ENCODE measurements at regions not wholly inside any gene's neighbourhood (a gene's known extent, or its start where the extent isn't known, plus 50 kb on each side); places are given as distances from the start of the nearest gene placed in this dataset.

- Histone ChIP-seq H4K20me1 (ENCODE audit: insufficient read depth, low read length) (no peaks in the 10 kb centered on the region), H3K36me3 (ENCODE audit: insufficient read depth, low read length) (no peaks in the 10 kb centered on the region), H3K4me2 (ENCODE audit: insufficient read depth, low read length) (no peak overlapping the region), H3K9me3 (ENCODE audit: low read depth, low read length) (no peaks in the 10 kb centered on the region), H3K27ac (ENCODE audit: low read depth, low read length) (no peak overlapping the region), H3K4me1 (ENCODE audit: insufficient read depth, low read length) (no peaks in the 10 kb centered on the region), H3K79me2 (ENCODE audit: insufficient read depth, low read length) (no peaks in the 10 kb centered on the region), H2AFZ (ENCODE audit: low read length) (no peak overlapping the region), H3K4me3 (ENCODE audit: insufficient read depth, low read length) (no peak overlapping the region), H3K27me3 (ENCODE audit: insufficient read depth, low read length) (no peaks in the 10 kb centered on the region)
- TF ChIP-seq, protein P1, sequence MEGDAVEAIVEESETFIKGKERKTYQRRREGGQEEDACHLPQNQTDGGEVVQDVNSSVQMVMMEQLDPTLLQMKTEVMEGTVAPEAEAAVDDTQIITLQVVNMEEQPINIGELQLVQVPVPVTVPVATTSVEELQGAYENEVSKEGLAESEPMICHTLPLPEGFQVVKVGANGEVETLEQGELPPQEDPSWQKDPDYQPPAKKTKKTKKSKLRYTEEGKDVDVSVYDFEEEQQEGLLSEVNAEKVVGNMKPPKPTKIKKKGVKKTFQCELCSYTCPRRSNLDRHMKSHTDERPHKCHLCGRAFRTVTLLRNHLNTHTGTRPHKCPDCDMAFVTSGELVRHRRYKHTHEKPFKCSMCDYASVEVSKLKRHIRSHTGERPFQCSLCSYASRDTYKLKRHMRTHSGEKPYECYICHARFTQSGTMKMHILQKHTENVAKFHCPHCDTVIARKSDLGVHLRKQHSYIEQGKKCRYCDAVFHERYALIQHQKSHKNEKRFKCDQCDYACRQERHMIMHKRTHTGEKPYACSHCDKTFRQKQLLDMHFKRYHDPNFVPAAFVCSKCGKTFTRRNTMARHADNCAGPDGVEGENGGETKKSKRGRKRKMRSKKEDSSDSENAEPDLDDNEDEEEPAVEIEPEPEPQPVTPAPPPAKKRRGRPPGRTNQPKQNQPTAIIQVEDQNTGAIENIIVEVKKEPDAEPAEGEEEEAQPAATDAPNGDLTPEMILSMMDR (IDR thresholded peaks at IDR 0.05; ENCODE audit: extremely low read depth, low read depth, low read length), result no peak
- no peak for DNase-seq (ENCODE audit: insufficient read length, low spot score, missing footprints)
These were observed 871.1 kb downstream of the UQCRFS1 start for GRCh38 chr19:28341810-28342350.

DNA sequence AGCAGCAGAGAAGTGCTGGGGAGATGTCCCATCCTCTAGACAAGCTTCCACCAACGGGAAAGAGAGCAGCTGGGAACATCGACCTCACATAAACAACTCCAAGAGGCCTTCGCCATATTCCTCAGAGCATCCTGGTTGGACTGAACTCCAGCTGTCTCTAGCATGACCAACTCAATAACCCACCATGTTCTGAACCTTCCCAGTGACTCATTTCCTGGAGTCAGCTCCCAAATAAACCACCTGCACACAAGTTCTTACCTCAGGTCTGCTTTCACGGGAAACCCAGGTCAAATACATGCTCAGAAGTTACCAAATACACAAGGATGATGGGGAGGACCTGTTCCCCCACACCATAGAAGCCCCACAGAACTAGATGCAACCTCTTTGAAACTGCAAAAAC lies 878.5 kb downstream of the UQCRFS1 start:
- H3K4me2 ChIP-seq (ENCODE audit: insufficient read depth, low read length), result no peak overlapping the region
- no peaks in the 10 kb centered on the region for H3K4me1 ChIP-seq (ENCODE audit: insufficient read depth, low read length)
- TF ChIP-seq, protein P1 (IDR thresholded peaks at IDR 0.05; ENCODE audit: extremely low read depth, low read depth, low read length), result no peak
- H3K79me2 ChIP-seq (ENCODE audit: insufficient read depth, low read length), result no peaks in the 10 kb centered on the region
- no peaks in the 10 kb centered on the region for H4K20me1 ChIP-seq (ENCODE audit: insufficient read depth, low read length)
- no peak overlapping the region for H2AFZ ChIP-seq (ENCODE audit: low read length)
- no peaks in the 10 kb centered on the region for H3K36me3 ChIP-seq (ENCODE audit: insufficient read depth, low read length)
- DNase-seq (ENCODE audit: insufficient read length, low spot score, missing footprints), result no peak
- no peaks in the 10 kb centered on the region for H3K9me3 ChIP-seq (ENCODE audit: low read depth, low read length)
- no peak overlapping the region for H3K27ac ChIP-seq (ENCODE audit: low read depth, low read length)
- H3K4me3 ChIP-seq (ENCODE audit: insufficient read depth, low read length), result no peak overlapping the region
- H3K27me3 ChIP-seq (ENCODE audit: insufficient read depth, low read length), result no peaks in the 10 kb centered on the region

DNA sequence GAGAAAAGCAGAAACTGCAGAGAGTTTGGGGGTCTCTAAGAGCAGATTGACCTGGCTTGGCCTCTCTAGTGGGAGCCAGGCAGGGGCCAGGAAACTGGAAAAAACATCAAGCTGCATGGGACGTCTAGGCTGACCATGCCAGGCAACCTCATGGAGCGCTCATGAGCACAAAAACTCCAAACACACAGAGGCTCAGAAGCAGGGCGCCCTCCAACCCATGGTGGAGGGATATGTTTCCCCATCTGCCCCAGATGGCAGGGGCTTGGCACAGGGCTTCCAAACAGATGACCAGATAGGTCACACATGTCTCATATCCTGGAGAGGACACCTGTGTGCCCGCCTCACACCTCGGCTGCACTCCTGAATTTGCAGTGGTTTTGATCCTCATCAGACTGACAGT lies 879.0 kb downstream of the UQCRFS1 start:
- Histone ChIP-seq H3K27me3 (ENCODE audit: insufficient read depth, low read length) (no peaks in the 10 kb centered on the region), H3K27ac (ENCODE audit: low read depth, low read length) (no peak overlapping the region), H3K4me3 (ENCODE audit: insufficient read depth, low read length) (no peak overlapping the region), H4K20me1 (ENCODE audit: insufficient read depth, low read length) (no peaks in the 10 kb centered on the region), H3K4me2 (ENCODE audit: insufficient read depth, low read length) (no peak overlapping the region), H3K36me3 (ENCODE audit: insufficient read depth, low read length) (no peaks in the 10 kb centered on the region), H3K79me2 (ENCODE audit: insufficient read depth, low read length) (no peaks in the 10 kb centered on the region), H3K9me3 (ENCODE audit: low read depth, low read length) (no peaks in the 10 kb centered on the region), H2AFZ (ENCODE audit: low read length) (no peak overlapping the region), H3K4me1 (ENCODE audit: insufficient read depth, low read length) (no peaks in the 10 kb centered on the region)
- TF ChIP-seq, protein P1 (IDR thresholded peaks at IDR 0.05; ENCODE audit: extremely low read depth, low read depth, low read length), result no peak
- DNase-seq (ENCODE audit: insufficient read length, low spot score, missing footprints), result no peak

DNA sequence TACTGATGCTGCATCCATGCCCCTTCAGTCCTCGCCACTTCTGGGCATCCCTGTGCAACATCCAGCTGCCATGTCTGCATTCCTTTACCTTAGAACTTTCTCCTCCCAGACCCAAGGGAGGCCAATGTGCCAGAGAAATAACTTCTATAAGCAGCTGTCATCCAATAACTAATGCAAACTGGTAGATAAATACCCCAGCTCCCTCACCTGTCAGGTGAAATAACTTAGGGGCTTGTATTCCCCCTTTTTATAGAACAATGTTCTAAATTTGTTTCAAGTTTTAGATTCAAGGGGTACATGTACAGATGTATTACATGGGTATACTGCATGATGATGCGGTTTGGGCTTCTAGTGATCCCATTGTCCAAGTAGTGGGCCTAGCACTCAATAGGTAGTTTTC lies 880.1 kb downstream of the UQCRFS1 start:
- Histone ChIP-seq H3K4me3 (ENCODE audit: insufficient read depth, low read length) (no peak overlapping the region), H3K27me3 (ENCODE audit: insufficient read depth, low read length) (no peaks in the 10 kb centered on the region), H3K4me1 (ENCODE audit: insufficient read depth, low read length) (no peaks in the 10 kb centered on the region), H3K27ac (ENCODE audit: low read depth, low read length) (no peak overlapping the region), H3K79me2 (ENCODE audit: insufficient read depth, low read length) (no peaks in the 10 kb centered on the region), H3K36me3 (ENCODE audit: insufficient read depth, low read length) (no peaks in the 10 kb centered on the region), H3K9me3 (ENCODE audit: low read depth, low read length) (no peaks in the 10 kb centered on the region), H2AFZ (ENCODE audit: low read length) (no peak overlapping the region), H4K20me1 (ENCODE audit: insufficient read depth, low read length) (no peaks in the 10 kb centered on the region), H3K4me2 (ENCODE audit: insufficient read depth, low read length) (no peak overlapping the region)
- no peak for DNase-seq (ENCODE audit: insufficient read length, low spot score, missing footprints)
- TF ChIP-seq, protein P1 (IDR thresholded peaks at IDR 0.05; ENCODE audit: extremely low read depth, low read depth, low read length), result no peak

Measured in osteoblast (primary cell).